ACHN (cell line): ENCODE measurements at regions not wholly inside any gene's neighbourhood (a gene's known extent, or its start where the extent isn't known, plus 50 kb on each side); places are given as distances from the start of the nearest gene placed in this dataset.
A peak's percentile ranks its signal among the peaks of the same experiment; 100 is the strongest.

ENCODE experiments used
- DNase-seq: peaks from one replicate; pipeline ENCODE4 v3.0.0-alpha.2; 2015
- in situ Hi-C: cut with HindIII; loops from 2 replicates; pipeline ENCODE4 v1.10.0; 2017; ENCODE audit warnings: low sequenced_read_pairs, low pct_ligation_motif_present, low pct_unique_long_range_greater_than_20kb

DNA sequence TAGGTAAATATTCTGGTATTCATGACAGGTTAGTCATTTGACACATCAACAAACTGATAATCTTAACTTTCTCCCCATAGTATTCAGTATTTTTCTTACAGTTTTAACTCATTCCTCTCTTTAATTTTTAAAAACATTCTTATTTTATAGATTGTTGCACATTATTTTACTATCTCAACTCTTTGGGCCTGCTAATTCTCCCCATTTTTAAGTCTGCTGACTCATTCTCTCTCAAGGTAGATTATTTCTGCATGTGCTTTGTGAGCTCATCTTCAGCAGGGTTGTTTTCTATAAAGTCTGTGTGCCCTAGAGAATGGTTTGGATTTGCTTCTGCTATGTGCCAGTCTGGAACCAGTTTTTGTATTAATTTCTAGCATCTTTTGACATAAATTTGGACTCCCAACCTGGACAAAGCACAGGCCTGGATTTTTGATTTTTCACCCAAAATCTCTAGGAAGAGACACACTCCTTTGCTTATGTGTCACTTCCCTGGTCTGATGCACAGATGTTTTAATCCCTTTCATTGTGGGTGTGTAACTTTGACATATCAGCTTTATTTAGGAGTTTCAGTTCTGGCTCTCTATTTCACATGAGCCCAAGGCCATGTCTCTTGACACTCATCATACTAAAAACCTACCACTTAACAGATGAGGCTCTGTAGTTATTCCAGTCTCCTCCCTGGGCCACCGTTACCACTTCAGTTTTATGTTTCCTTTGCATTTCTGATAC lies 194.3 kb upstream of the PGRMC2 start:
- no peak for DNase-seq
- in situ Hi-C loops = no loop called here

DNA sequence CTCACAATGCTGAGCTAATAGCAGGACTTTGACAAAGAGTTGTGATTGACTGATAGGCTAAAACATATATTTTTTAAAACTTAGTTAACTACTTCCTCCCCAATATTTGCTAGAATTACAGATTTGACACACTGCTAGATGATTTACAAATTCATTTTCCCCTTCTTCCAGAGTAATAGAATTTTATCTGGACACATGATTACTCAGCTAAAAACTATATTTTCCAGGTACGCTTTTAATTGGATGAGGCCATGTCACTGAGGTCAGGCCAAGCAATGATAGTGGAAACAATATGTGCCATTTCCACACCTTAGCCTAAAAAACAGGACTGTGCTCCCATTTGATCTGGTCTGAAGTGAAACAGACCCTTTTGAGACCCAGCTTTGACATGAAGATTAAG lies 193.3 kb upstream of the PGRMC2 start:
- in situ Hi-C loops = no loop called here
- no peak for DNase-seq

DNA sequence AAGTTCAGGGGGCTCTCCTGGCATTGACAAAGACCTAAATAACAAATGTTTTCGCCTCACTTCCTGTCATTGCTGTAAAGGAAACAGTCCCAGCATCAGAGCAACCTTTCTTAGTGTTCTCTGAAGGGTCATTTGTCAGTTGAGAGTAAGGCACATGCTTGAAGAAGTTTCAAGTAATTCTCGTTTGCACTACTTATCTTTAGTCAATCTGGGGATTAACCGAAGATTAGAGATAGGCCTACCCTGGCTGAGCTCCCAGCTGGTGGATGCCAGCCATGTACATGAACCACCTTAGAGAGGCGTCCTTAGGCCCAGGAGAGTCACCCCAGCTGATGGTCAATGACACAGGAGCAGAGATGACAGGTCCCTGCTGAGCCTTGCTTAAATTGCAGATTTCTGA lies 189.9 kb upstream of the PGRMC2 start:
- in situ Hi-C loops = no loop called here
- DNase-seq = no peak

DNA sequence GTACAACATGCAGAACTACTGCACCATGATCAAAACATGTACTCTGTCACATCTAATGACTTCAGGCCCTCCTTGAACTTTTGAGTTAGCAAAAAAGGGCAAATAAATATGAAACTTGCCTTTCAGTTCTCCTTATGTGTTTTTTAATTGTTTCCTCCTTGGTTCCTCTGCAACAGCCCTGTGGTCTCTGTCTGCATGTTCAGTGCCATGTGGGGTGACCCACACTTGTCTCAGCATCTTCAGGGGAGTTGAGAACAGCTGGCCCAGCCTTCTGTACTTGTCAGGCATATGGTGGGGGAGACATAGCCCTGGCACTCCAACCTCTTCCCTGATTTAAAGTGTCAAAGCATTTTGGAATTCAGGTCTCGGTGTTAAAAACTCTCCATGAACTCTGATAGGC lies 188.0 kb upstream of the PGRMC2 start:
- in situ Hi-C loops = no loop called here
- no peak for DNase-seq

DNA sequence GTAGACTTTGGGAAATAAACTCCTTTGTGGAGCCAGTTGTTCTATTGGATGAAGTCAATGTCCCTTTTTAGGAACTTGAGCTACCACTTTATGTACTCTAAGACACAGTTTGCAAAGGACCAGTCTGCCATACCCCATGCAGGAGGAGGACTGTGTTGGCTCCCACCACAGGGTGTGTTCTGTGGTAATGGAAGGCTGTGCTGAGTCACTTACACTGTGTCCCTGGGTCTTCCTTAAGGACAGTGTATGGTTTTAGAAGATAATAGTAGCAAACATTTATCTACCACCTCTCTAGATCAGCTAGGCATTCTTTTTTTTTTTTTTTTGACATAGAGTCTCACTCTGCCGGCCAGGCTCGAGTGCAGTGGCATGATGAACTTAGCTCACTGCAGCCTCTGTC lies 184.0 kb upstream of the PGRMC2 start:
- DNase-seq = no peak
- in situ Hi-C loops = no loop called here

DNA sequence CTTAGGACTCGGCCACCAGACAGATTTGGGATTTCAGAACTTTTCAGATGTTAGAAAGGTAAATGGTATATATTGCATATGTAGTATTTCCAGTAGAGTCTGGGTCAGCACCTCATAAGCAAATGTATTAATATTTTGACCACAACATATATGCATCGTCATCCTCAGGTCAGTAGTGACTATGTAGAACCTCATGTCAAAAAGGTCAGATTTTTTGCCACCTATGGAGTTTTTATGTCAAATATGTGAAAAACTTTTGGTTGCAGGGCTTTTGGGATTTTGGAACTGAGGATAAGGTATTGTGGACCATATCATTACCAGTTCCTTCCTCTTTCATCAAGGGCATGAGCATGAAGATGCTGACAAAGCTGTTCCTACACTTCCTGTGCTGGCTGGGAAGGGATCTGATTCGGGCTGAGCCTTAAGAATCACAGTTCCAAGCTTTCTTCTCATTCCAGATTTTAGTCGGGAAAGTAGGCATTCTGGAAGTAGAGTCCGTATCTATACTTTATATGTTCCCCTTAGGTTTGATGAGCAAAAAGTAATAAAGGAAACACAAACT lies 183.0 kb upstream of the PGRMC2 start:
- DNase-seq = no peak
- in situ Hi-C loops = no loop called here

DNA sequence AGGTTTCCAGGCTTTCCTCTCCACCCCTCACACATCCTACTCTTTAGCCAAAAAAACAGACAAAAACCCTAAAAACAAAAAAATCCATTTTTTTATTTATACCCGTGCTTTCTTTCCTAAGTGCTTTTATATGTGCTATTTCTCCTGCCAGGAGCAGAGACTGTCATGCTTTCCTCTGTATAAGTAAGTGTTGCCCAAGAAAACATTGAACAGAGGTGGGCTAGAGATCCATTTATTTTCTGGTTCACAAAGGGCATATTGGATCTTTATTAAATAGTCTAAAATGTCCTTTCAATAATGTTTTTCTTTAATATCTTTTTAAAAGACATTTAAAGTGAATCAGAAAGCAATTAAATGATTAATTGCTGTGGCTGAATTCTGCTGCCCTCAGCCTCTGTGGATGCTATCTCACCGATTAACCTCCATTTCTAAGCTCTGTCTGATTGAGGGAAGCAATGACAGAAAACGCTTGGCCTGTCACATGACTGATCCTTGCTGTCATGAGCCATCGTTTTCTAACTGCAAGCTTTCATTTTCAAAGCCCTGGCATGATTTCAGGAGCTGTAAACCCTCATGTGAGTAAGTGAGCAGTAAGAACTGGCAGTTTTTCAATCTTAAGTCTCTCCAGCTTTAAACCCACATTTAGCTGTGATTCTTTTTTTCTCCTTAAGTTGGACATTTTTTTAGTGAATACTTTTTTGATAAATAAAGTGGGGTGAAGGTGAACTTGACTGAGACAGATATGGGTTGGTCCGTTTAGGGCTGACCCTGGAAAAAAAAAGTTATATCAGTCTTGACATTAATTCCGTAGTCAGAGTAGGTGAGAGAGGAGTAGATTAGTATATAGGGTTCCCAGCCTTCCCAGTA lies 180.7 kb upstream of the PGRMC2 start:
- peak; percentile 75 for DNase-seq
- in situ Hi-C loops = no loop called here

DNA sequence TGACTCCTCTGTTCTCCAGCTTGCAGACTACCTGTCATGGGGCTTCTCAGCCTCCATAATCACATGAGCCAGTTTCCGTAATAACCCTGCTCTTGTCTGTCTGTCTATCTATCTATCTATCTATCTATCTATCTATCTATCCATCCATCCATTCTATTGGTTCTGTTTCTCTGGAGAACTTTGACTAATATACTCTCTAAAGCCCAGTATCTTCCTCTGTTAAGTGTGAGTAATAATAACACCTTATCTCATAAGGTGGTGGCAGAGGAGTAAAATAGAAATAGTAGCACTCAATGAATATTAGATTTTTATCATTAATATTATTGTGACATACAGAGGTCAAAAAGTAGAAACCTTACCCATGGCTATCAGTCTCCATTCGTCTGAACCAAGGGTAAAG lies 177.9 kb upstream of the PGRMC2 start:
- no peak for DNase-seq
- in situ Hi-C loops = no loop called here

DNA sequence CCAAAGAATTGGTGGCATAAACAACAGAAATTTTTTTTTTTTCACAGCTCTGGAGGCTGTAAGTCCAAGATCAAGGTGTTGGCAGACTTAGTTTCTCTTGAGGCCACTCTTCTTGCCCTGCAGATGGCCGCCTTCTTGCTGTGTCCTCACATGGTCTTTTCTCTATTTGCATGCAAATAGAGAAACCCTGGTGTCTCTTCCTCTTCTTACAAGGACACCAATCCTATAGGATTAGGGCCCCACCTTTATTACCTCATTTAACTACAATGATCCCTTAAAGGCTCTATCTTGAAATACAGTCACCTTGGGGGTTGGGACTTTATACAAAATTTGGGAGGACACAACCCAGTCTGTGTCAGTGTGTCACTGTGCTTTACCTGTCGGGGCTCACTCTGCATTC lies 175.4 kb upstream of the PGRMC2 start:
- no peak for DNase-seq
- in situ Hi-C loops = no loop called here

DNA sequence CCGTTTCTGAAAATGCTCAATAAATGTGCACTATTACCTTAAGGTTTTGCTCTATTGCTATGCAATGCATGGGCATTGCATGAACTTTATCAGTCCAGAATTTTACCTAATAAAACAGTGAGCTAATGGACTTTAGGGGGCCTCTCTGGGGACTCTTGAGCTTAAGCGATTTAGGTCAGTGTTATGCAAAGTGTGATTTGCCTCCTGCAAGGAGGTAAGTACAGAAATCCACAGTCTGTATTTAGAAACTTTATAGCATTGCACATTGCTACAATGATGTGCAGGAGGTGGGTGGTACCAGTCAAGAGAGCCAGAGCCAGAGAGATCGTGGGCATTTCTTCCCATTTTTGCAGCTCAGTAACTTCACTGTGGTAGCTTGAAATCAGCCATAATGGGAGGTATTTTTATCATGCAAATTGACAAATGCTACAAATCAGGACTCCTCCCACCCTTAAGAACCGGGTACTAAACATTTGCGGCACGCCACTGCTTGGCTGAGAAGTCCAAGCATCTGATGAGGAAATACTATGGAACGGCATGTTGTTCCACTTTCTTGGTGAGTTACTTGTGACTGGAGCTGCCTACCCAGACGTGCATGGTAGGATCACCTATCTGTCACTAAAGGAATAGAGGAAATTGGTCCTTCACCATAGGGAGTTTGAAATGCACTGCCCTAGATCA lies 174.6 kb upstream of the PGRMC2 start:
- DNase-seq = no peak
- in situ Hi-C loops = no loop called here

DNA sequence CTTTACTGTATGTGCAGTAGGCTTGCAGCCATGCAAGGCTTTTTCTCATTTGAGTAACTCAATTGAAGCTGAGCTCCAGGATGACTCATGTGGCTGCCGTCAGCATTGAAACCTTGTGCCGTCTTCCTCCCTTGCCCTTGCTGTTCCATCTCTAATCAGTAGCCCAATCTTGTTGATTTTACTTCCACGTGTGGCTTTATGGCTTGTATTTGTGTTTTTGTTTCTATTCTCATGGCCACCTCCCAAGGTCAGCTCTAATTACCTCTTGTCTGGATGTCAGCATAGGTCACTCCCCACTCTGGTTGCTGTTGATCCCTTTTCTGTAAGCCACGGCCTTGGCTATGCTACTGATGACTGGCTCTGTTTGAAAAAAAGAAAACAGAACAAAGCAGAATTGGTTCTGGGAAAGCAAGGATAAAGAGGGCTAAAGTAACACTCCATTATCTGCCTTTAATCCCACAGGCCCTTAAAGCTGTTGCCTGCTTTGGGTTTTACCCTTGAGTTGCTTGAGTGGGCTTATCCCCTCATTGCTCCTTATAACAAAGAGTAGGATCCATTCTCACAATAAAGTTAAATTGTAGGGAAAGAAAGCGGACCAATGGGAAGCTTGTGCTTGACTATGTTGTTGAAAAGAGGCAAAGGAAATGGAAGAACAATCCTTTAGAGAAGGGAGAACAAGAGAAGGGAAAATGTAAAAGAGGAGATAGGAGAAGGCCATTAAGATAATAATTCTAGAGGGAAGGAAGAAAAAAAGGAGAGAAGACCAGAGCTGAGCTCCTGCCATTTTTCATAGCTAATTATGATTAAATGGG lies 173.9 kb upstream of the PGRMC2 start:
- in situ Hi-C loops = no loop called here
- DNase-seq = peak; percentile 61

DNA sequence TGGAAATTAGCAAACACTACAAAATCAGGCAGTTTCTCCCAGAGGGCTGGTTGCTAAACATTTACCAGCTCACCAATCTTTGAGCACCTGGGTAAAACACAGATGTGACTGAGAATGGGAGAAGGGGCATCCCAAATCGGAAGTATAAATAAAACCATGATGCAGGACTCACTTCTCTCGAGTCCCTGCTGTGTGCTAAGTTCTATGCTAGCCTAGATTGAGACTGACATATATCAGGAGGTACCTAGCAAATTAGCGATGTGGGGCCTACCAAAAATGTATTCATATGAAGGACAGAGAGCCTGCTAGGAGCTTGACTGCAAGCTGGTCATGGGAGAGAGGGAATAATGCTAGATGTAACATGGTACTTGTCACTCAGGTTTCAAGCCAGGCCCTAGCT lies 171.9 kb upstream of the PGRMC2 start:
- no peak for DNase-seq
- in situ Hi-C loops = no loop called here

DNA sequence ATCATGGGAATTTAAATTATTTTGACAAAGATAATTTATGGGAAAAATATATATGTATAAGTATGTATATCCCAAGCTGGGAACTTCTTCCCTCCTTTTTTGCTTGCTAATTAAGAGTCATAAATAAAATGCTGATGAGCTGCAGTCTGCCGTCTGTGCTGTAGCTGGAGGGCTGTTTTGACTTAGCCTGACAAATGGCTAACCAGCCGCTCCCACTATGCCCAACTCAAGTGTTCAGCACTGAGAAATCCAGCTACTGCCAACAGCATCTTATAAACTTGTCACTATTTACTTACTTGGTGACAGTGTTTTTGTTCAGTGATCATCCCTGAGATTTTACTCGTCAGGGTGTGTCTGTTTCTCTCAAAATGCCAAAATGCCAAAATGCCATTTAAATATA lies 171.2 kb upstream of the PGRMC2 start:
- in situ Hi-C loops = no loop called here
- DNase-seq = no peak

DNA sequence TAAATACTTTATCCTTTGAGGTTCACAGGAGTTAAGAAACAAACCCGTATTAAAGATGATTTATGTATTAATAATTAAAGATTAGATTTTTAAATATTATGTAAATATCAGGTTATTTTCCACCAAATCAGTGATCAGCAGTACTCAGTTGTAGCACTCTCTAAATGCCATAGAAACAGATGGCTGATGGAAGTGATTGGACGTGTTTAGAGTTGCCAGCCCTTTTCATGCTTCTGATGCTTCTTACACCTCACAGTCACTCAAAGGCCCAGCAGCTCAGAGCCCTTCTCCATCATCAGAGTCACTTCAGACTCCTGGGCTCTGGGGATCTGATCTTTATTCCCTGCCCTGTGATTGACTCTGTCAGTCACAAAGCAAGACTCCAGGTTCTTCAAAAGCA lies 170.1 kb upstream of the PGRMC2 start:
- in situ Hi-C loops = no loop called here
- DNase-seq = no peak

DNA sequence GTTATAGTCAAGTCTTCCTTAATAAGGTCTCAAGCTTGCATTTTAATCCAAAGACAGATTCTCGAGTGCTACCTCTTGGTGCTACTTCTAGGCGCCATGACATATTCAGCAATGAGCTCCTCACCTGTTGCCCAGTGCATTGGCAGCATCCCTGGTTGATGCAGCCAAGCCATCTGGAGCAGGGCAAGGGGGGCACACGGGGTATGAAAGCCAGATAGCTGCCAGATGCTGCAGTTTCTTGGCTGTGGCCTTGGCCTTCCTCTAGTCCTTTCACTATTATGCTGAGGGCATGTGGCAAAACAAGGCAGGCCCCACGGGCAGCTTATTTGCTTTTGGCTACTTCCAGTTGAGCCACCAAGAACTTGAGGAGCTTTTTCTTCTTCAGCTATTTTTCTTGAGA lies 168.6 kb upstream of the PGRMC2 start:
- in situ Hi-C loops = no loop called here
- no peak for DNase-seq

DNA sequence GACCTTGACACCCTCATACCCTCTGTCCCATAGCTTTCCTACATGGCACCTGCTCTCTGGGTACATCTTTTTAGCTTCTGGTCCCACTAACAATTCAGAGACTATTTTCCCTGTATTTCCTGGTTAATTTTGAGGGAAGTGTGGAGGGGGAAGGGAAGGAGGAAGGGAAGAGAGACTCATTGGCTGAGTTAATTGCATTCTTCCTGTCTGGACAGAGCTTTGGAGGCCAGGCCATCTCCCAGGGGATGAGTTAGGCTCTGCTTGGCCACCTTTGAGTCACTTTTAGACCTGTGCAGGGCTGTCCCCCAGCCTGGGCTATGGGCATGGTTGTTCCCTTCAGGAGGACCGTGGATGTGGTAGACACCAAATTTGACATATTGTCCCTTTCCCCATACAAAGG lies 167.9 kb upstream of the PGRMC2 start:
- DNase-seq = no peak
- in situ Hi-C loops = no loop called here

DNA sequence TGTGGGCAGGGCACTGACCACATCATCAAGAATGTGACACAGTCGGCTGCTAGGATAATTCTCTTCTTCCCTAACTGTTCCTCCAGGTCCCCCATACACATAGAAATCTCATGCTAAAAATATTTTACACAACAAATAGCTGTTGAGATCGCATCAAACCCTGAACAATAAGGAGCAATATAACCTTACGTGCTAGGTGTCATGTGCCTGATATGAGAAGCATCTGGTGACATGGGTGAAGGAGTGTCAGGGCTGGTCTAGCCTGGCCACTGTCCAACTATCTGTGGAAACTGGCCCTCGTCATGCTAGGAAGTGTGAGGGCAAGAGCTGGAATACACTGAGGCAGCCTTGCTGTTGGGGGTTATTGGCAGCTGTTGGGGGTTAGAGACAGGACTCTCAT lies 167.3 kb upstream of the PGRMC2 start:
- in situ Hi-C loops = no loop called here
- no peak for DNase-seq

DNA sequence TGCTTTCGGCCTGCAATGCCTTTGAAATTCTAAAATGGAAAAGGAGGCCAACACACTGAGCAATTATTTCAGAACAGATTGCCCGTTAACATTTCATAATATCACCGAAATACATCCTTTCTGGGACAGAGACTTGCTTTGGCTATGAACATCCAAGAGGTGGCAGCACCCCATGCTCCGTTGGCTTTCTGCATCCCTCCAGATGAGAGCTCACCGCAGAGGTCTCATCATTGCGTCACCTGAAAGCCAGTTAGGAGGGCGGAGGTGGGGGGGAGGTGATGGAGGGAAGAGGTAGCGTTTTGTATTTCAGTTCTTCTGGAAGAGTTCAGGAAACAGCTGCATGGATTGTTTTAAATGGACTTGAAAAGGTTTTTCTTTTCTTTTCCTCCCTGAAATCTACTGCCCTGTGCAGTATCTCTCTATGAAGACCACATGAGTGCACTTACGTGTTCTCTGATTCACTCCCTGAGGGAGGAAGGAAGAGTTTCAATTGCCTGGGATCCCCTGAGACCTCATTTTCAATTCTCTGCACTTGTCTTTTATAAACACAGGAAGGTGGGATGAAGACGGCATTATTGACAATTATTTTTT lies 166.8 kb upstream of the PGRMC2 start:
- peak; percentile 91 for DNase-seq
- in situ Hi-C loops = no loop called here
